Panc1 (cell line): ENCODE measurements at regions not wholly inside any gene's neighbourhood (a gene's known extent, or its start where the extent isn't known, plus 50 kb on each side); places are given as distances from the start of the nearest gene placed in this dataset.

Source experiments
- ATAC-seq: fragments of 200-7000 bp; cut with Tn5 transposase; 2 replicates; pipeline ENCODE4 v1.9.1; 2020; ENCODE audit warnings: mild to moderate bottlenecking, moderate library complexity
- BruUV-seq: library from RNA; stranded (reverse); fragments of 400-500 nt; replicated peaks from 2 replicates; lab custom pipeline; 2021; lab: Mats Ljungman, UMichigan
- CTCF ChIA-PET: fragments of 300-600 bp; sonication (Branson Sonifier 250); formaldehyde crosslinking; loops from one replicate; lab custom pipeline; 2022; ENCODE audit warnings: antibody characterized with exemption; lab: Charles Lee
- POLR2A ChIA-PET: fragments of 300-600 bp; sonication (Branson Sonifier 250); formaldehyde crosslinking; loops from one replicate; lab custom pipeline; 2022; ENCODE audit warnings: antibody characterized with exemption; lab: Charles Lee
- DNase-seq: peaks from one replicate; pipeline ENCODE4 v3.0.0-alpha.2; 2010; ENCODE audit warnings: low read depth, low spot score
- H3K27ac ChIP-seq: 2 replicates; pipeline ENCODE4 v1.5.1; 2011; ENCODE audit warnings: mild to moderate bottlenecking, low read length, inconsistent platforms
- H3K27me3 ChIP-seq: fragments of 200-500 bp; sonication (Bioruptor generic); 2 replicates; pipeline ENCODE4 v1.6.0; 2014; ENCODE audit warnings: low read length, inconsistent platforms; ENCODE audit not compliant: control insufficient read depth, insufficient read depth
- H3K36me3 ChIP-seq: fragments of 200-500 bp; sonication (Bioruptor generic); 2 replicates; pipeline ENCODE4 v1.5.1; 2014; ENCODE audit warnings: inconsistent platforms, mild to moderate bottlenecking, low read length, moderate library complexity; ENCODE audit not compliant: control insufficient read depth, insufficient read depth
- H3K4me1 ChIP-seq: 2 replicates; pipeline ENCODE4 v1.5.1; 2011; ENCODE audit warnings: inconsistent platforms, mild to moderate bottlenecking, low read length, moderate library complexity; ENCODE audit not compliant: control insufficient read depth, insufficient read depth
- H3K4me3 ChIP-seq, 2 experiments: 2 replicates each; pipeline ENCODE4 v1.5.1; 2011 to 2012; ENCODE audit warnings: low read depth in 2 of 2, low read length in 2 of 2, mild to moderate bottlenecking in 2 of 2, inconsistent platforms in 1 of 2, moderate library complexity in 1 of 2
- H3K9me3 ChIP-seq: fragments of 200-500 bp; sonication (Bioruptor generic); 2 replicates; pipeline ENCODE4 v1.5.1; 2014; ENCODE audit warnings: low read depth, mild to moderate bottlenecking, inconsistent platforms, low read length, moderate library complexity; ENCODE audit not compliant: control insufficient read depth, insufficient read depth
- POLR2AphosphoS5 ChIP-seq: IDR thresholded peaks from 2 replicates; pipeline ENCODE4 v1.6.1; 2012; ENCODE audit warnings: mild to moderate bottlenecking, low read depth, low read length, moderate library complexity
- SIN3A ChIP-seq: IDR thresholded peaks from 2 replicates; pipeline ENCODE4 v1.6.1; 2012; ENCODE audit warnings: low read depth, mild to moderate bottlenecking, low read length, moderate library complexity, borderline replicate concordance; ENCODE audit not compliant: insufficient read depth
- TCF7L2 ChIP-seq: IDR thresholded peaks from 2 replicates; pipeline ENCODE4 v1.6.1; 2011; ENCODE audit warnings: mild to moderate bottlenecking, low read depth, low read length, inconsistent platforms
- in situ Hi-C: cut with HindIII; loops from 2 replicates; pipeline ENCODE4 v1.10.0; 2016; ENCODE audit warnings: low sequenced_read_pairs, low pct_unique_long_range_greater_than_20kb
- intact Hi-C: fragments of 100-400 bp; cut with micrococcal nuclease; formaldehyde crosslinking; loops from one replicate; pipeline ENCODE4 v1.10.0; 2022; ENCODE audit not compliant: unreplicated experiment
- TF ChIP-seq, protein P1 (sequence below): fragments of 450-650 bp; IDR thresholded peaks from 2 replicates; pipeline ENCODE4 v1.5.1; 2017; ENCODE audit warnings: mild to moderate bottlenecking
- TF ChIP-seq, protein P2 (sequence below), 2 experiments: IDR thresholded peaks; 2 replicates each; pipeline ENCODE4 v1.6.1; 2011 to 2012; ENCODE audit warnings: low read depth in 2 of 2, control low read depth in 1 of 2, low read length in 1 of 2, mild to moderate bottlenecking in 1 of 2, moderate library complexity in 1 of 2; ENCODE audit not compliant: insufficient read depth in 1 of 2

DNA sequence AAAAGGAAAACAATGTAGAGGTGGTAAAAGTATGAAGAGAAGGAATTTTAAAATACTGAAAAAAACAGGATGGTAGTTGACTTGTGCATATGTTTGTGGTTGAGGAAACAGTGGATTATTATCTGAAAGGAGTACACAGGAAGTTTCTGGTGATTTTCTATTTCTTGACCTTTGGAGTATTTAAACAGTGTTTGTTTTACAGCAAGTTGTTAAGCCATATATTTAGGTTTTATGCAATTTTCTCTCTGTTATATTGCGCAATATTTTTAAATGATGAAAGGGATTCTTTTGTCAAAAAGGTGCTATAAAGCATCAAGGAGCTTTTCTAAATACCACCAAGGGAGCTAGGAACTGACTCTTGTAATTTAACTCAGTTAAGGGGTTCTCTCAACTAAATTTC lies 343.1 kb upstream of the MAOA start:
- TF ChIP-seq TCF7L2 (no peak), SIN3A (no peak), POLR2AphosphoS5 (no peak)
- TF ChIP-seq, protein P1, sequence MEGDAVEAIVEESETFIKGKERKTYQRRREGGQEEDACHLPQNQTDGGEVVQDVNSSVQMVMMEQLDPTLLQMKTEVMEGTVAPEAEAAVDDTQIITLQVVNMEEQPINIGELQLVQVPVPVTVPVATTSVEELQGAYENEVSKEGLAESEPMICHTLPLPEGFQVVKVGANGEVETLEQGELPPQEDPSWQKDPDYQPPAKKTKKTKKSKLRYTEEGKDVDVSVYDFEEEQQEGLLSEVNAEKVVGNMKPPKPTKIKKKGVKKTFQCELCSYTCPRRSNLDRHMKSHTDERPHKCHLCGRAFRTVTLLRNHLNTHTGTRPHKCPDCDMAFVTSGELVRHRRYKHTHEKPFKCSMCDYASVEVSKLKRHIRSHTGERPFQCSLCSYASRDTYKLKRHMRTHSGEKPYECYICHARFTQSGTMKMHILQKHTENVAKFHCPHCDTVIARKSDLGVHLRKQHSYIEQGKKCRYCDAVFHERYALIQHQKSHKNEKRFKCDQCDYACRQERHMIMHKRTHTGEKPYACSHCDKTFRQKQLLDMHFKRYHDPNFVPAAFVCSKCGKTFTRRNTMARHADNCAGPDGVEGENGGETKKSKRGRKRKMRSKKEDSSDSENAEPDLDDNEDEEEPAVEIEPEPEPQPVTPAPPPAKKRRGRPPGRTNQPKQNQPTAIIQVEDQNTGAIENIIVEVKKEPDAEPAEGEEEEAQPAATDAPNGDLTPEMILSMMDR, result no peak
- TF ChIP-seq, protein P2, sequence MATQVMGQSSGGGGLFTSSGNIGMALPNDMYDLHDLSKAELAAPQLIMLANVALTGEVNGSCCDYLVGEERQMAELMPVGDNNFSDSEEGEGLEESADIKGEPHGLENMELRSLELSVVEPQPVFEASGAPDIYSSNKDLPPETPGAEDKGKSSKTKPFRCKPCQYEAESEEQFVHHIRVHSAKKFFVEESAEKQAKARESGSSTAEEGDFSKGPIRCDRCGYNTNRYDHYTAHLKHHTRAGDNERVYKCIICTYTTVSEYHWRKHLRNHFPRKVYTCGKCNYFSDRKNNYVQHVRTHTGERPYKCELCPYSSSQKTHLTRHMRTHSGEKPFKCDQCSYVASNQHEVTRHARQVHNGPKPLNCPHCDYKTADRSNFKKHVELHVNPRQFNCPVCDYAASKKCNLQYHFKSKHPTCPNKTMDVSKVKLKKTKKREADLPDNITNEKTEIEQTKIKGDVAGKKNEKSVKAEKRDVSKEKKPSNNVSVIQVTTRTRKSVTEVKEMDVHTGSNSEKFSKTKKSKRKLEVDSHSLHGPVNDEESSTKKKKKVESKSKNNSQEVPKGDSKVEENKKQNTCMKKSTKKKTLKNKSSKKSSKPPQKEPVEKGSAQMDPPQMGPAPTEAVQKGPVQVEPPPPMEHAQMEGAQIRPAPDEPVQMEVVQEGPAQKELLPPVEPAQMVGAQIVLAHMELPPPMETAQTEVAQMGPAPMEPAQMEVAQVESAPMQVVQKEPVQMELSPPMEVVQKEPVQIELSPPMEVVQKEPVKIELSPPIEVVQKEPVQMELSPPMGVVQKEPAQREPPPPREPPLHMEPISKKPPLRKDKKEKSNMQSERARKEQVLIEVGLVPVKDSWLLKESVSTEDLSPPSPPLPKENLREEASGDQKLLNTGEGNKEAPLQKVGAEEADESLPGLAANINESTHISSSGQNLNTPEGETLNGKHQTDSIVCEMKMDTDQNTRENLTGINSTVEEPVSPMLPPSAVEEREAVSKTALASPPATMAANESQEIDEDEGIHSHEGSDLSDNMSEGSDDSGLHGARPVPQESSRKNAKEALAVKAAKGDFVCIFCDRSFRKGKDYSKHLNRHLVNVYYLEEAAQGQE (IDR thresholded peaks at IDR 0.05; ENCODE audit: insufficient read depth in 1 of 2, low read depth in 2 of 2, low read length in 1 of 2), result no peak
- no peak for ATAC-seq
- Histone ChIP-seq H3K4me3 (no peak overlapping the region), H3K27me3 (no peaks in the 10 kb centered on the region), H3K36me3 (no peaks in the 10 kb centered on the region), H3K9me3 (no peaks in the 10 kb centered on the region), H3K4me1 (no peaks in the 10 kb centered on the region), H3K27ac (no peak overlapping the region)
- CTCF ChIA-PET, result no interaction called here
- POLR2A ChIA-PET, result no interaction called here
- BruUV-seq, result no TSS peak
- intact Hi-C loops (no loop called here), in situ Hi-C loops (no loop called here)
- DNase-seq, result no peak

DNA sequence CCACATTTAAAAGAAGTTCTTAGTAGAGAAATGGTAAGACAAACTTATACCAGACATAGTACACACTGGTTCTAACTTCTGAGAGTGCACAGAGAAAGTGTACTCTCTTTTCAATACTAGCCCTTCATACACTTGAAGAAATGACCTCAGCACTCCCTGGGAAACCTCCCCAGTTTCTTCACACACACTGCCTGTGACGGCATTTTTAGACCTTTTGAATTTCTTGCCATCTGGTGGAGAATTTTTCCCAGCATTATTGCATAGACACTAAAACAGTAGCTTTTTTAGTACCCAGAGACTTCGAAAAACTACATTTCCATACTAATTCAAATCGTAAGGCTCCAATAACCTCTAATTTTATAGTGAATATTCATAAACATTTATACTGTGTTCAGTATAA lies 341.6 kb upstream of the MAOA start:
- Histone ChIP-seq H3K4me3 (no peak overlapping the region), H3K4me1 (no peaks in the 10 kb centered on the region), H3K27ac (no peak overlapping the region), H3K36me3 (no peaks in the 10 kb centered on the region), H3K9me3 (no peaks in the 10 kb centered on the region), H3K27me3 (no peaks in the 10 kb centered on the region)
- intact Hi-C loops (no loop called here), in situ Hi-C loops (no loop called here)
- CTCF ChIA-PET, result interaction anchor here (0.6 kb wide), 1 partner anchor 193 kb away, joined by 11 read pairs; no protein-coding TSS in a partner anchor
- ATAC-seq (no peak), DNase-seq (no peak)
- TF ChIP-seq, protein P2 (IDR thresholded peaks at IDR 0.05; ENCODE audit: insufficient read depth in 1 of 2, low read depth in 2 of 2, low read length in 1 of 2), result no peak
- TF ChIP-seq TCF7L2, result no peak
- no peak for TF ChIP-seq POLR2AphosphoS5
- TF ChIP-seq, protein P1, result no peak
- TF ChIP-seq SIN3A, result no peak
- POLR2A ChIA-PET, result no interaction called here
- no TSS peak for BruUV-seq
